ENCODE measurements at regions not wholly inside any gene's neighbourhood (a gene's known extent, or its start where the extent isn't known, plus 50 kb on each side); places are given as distances from the start of the nearest gene placed in this dataset.
A peak's percentile ranks its signal among the peaks of the same experiment; 100 is the strongest.
"Not testable (repeated sequence)": the region's sequence is repeated elsewhere in the genome, so short reads cannot be mapped to it uniquely, and the experiment has no call there.

GRCh38 chr12:72723732-72724131, 451.6 kb downstream of the TRHDE start:
- no peak for DNase-seq (ENCODE audit: low spot score)

DNA sequence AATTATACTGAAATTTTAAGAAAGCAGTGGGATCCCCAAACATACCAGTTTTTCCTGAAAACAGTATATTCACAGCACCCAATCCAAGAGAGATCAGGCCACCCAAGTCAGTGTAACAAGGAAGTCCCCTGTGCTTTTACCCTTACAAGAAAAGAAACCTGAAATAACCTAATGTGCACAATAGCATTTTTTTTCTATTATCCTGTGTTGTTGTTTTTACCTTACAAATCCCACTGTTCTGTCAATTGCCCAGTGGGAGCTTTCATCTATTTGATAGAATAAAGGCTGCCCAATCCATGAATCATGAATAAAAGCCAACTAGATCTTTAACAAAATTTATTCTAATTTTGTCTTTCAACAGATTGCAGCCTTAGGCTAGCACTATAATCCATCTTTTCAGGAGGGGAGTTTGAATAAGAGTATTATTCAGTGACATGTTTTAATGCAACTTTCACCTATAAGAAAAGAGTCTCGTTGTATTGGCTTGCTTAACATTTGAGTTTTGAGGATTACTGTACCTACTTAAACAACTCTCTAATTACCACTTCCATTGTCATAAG, 457.4 kb downstream of the TRHDE start:
- DNase-seq (ENCODE audit: low spot score) = no peak

DNA sequence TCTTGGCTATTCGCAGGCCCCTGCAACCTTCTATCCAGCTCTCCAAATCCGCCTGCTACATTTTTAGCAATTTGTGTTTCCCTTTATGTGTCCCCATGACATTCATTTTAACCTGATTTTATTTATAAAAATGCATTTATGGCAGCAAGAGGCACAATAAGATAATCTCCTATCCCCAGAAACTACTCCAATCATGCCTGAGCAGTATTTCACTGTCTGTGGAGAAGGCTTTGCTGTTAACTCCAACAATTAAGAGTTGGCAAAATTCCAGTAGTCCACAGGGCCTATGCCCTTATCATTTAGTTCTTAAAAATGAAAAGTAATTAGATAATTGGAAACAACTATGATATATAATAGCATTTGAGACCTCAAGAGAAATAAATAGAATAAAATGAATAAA, 462.4 kb downstream of the TRHDE start:
- DNase-seq (ENCODE audit: low spot score) = no peak

DNA sequence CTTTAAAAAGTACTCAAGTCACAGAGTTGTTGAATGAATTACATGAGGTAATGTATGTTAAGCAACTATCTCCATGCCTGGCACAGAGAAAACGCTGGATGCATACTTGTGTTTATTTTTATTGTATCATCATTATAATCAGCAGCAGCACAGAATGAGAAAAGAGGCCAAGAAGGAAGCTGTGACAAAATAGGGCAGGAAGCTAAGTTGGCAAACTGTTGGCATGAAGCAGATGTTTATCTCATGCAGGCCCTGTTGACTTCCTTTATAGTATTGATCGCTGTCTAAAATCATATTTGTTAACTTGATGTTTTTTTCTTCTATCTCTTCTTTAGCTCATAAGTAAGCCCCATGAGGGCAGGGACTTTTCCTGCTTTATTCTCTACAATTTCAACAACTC, 466.6 kb downstream of the TRHDE start:
- DNase-seq (ENCODE audit: low spot score) = no peak

GRCh38 chr12:72740064-72740463, 467.9 kb downstream of the TRHDE start:
- DNase-seq (ENCODE audit: low spot score) = no peak

DNA sequence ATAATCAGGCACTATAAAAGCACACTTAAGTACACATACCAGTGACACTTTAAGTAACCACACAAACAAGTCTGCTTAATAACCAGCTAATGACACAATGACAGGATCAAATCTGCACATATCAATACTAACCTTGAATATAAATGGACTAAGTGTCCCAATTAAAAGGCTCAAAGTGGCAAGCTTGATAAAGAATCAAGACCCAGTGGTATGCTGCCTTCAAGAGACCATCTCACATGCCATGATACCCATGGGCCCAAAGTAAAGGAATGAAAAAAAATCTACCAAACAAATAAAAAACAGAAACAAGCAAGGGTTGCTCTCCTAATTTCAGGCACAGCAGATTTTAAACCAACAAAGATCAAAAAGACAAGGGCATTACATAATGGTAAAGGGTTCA, 470.4 kb downstream of the TRHDE start:
- DNase-seq (ENCODE audit: low spot score) = no peak

- no peak for DNase-seq (ENCODE audit: low spot score)
Observed at GRCh38 chr12:72746048-72746447, 473.9 kb downstream of the TRHDE start.

- DNase-seq (ENCODE audit: low spot score) = peak; percentile 1
Observed at GRCh38 chr12:72747111-72747849, 475.1 kb downstream of the TRHDE start.

GRCh38 chr12:72748971-72749370, 476.8 kb downstream of the TRHDE start:
- DNase-seq (ENCODE audit: low spot score) = no peak

GRCh38 chr12:72753571-72753970, 481.4 kb downstream of the TRHDE start:
- DNase-seq (ENCODE audit: low spot score) = no peak

DNA sequence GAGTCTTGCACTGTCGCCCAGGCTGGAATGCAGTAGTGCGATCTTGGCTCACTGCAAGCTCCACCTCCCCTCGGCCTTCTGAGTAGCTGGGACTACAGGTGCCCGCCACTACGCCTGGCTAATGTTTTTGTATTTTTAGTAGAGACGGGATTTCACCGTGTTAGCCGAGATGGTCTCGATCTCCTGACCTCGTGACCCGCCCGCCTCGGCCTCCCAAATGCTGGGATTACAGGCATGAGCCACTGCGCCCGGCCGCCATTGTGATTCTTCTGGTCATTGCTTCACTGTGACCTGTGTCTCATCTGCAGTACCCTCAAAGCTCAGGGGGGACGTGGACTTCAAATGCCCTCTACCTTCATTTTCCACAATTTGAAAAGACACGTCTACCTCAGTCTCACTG, 481.9 kb downstream of the TRHDE start:
- DNase-seq (ENCODE audit: low spot score) = not testable (repeated sequence)

GRCh38 chr12:72766517-72766916, 494.3 kb downstream of the TRHDE start:
- DNase-seq (ENCODE audit: low spot score) = no peak

DNA sequence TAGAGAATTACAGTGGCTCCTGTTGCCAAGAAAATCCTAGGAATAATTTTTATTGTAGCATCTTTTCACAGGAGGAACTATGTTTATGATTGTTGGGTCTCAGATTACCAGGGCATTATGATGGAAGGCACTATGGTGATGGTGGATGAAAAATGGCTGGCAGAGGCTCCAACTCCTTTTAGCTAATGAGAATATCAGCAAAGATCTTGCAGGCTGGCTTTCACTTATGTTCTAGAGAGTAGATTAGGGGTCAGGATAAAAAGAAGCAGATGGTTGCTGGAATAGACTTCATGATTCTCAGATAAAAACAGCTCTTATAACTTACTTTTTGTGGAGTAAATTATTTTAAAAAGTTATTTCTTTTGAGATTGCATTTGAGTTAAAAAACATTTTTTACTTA, 501.9 kb downstream of the TRHDE start:
- DNase-seq (ENCODE audit: low spot score) = no peak

- DNase-seq (ENCODE audit: low spot score) = no peak
Observed at GRCh38 chr12:72777806-72778205, 505.6 kb downstream of the TRHDE start.

GRCh38 chr12:72790273-72790672, 518.1 kb downstream of the TRHDE start:
- DNase-seq (ENCODE audit: low spot score) = no peak

- no peak for DNase-seq (ENCODE audit: low spot score)
Observed at GRCh38 chr12:72792889-72793288, 520.7 kb downstream of the TRHDE start.

DNA sequence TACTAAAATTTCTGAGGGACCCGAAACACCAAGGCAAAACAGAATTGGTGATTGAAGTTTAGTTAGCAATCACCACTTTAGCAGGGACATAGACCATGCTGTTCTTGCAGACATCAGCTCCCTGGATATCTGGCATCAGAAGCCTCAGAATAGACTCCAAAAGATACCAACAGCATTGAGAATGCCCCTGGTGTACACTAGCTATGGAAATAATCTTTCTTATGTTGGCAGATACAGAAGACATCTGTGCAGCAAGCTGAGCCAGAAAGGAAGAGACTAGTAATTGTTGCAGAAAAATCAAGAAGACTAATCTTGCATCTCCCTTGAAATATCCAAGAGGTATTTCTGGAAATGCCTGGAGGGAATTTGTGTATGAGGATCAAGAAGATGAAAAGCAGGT, 521.6 kb downstream of the TRHDE start:
- DNase-seq (ENCODE audit: low spot score) = no peak

DNA sequence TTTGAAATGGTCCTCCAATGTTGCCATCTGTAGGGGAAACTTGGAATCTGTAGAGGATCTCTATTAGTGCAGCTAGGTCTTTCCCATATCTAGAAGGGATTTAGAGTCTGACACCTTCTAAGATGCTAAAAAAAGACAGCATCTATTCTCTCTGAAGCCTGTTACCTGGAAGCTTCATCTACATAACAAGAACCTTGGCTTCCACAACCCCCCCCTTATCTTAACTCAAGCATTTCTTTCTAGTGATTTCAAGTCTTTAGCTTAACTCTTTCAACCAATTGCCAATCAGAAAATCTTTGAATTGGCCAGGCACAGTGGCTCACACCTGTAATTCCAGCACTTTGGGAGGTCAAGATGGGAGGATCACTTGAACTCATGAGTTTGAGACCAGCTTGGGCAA, 543.3 kb downstream of the TRHDE start:
- DNase-seq (ENCODE audit: low spot score) = no peak

GRCh38 chr12:72828662-72829324, 556.6 kb downstream of the TRHDE start:
- DNase-seq (ENCODE audit: low spot score) = no peak

DNA sequence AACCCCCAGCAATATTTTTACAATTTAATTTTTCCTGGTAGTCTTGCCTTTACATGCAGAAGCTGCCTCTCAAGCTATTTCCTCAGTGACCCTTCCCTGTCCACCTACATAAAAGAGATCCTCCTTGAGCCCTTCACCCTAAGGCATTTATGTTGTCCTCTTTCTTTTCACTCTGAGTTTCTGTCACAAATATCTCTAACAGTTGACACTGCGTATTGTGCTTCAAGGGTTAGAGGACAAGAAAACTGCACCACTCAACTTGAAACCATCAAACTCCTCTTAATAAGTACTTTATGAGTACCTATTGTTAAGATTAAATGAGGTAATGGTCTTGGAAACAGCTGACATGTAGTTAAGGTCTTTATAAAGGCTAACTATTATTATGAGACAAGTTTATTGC, 557.7 kb downstream of the TRHDE start:
- DNase-seq (ENCODE audit: low spot score) = no peak

GRCh38 chr12:72832024-72832423, 559.9 kb downstream of the TRHDE start:
- DNase-seq (ENCODE audit: low spot score) = no peak

GRCh38 chr12:72836194-72836593, 564.0 kb downstream of the TRHDE start:
- DNase-seq (ENCODE audit: low spot score) = no peak

DNA sequence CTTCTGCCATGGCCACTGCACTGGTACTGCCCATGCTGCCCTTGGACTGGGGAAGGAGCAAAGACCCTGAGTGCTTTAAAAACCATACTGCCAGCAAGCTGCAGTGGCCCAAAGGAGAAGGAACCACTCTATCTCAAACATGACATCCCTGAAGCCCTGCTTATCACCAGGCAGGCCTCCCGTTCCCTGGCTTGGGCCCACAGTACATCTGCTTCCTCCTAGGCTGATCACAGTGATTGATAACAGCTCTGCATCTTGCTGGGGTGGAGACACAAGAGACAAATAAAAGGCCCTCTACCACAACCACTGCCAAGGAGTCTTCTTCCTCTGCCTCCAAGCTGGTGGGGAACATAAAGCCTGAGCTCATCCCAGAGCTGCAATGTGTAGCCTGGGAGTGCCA, 567.5 kb downstream of the TRHDE start:
- no peak for DNase-seq (ENCODE audit: low spot score)

GRCh38 chr12:72863671-72864070, 591.5 kb downstream of the TRHDE start:
- no peak for DNase-seq (ENCODE audit: low spot score)
